Fibroblast of mammary gland (primary cell): ENCODE measurements at regions not wholly inside any gene's neighbourhood (a gene's known extent, or its start where the extent isn't known, plus 50 kb on each side); places are given as distances from the start of the nearest gene placed in this dataset.
"Not testable (repeated sequence)": the region's sequence is repeated elsewhere in the genome, so short reads cannot be mapped to it uniquely, and the experiment has no call there.

Experiments used
- DNase-seq: peaks from one replicate; pipeline ENCODE4 v3.0.0-alpha.2; 2010; ENCODE audit warnings: low read depth
- H3K4me3 ChIP-seq: 2 replicates; pipeline ENCODE4 v1.5.1; 2011; ENCODE audit warnings: low read depth, mild to moderate bottlenecking, low read length, moderate library complexity; ENCODE audit not compliant: control insufficient read depth
- TF ChIP-seq, protein P1 (sequence below): conservative IDR thresholded peaks from 2 replicates; pipeline ENCODE4 v1.5.1; 2011; ENCODE audit warnings: low read depth, low read length, inconsistent platforms; ENCODE audit not compliant: control insufficient read depth, insufficient read depth

DNA sequence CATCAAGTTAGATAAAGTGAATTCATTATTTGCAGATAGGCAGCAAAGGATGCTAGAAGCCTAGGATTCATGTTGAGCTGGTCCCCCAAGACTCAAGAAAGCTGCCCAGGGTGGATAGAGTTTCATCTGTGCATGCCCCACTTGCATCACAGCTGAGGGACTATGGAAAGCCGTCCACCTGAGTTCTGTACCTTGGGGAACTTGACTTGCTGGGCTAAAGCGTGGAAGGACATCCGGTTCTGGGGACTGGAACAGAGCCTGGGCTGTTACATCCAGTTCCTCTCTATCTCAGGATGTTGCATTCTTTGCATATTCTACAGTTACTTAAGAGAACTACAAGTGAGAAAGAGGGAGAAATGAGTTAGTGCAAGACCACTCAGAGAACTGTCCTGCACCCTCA, 458.4 kb downstream of the SHISA9 start:
- DNase-seq = no peak
- H3K4me3 ChIP-seq = no peak overlapping the region
- TF ChIP-seq, protein P1, sequence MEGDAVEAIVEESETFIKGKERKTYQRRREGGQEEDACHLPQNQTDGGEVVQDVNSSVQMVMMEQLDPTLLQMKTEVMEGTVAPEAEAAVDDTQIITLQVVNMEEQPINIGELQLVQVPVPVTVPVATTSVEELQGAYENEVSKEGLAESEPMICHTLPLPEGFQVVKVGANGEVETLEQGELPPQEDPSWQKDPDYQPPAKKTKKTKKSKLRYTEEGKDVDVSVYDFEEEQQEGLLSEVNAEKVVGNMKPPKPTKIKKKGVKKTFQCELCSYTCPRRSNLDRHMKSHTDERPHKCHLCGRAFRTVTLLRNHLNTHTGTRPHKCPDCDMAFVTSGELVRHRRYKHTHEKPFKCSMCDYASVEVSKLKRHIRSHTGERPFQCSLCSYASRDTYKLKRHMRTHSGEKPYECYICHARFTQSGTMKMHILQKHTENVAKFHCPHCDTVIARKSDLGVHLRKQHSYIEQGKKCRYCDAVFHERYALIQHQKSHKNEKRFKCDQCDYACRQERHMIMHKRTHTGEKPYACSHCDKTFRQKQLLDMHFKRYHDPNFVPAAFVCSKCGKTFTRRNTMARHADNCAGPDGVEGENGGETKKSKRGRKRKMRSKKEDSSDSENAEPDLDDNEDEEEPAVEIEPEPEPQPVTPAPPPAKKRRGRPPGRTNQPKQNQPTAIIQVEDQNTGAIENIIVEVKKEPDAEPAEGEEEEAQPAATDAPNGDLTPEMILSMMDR = no peak

DNA sequence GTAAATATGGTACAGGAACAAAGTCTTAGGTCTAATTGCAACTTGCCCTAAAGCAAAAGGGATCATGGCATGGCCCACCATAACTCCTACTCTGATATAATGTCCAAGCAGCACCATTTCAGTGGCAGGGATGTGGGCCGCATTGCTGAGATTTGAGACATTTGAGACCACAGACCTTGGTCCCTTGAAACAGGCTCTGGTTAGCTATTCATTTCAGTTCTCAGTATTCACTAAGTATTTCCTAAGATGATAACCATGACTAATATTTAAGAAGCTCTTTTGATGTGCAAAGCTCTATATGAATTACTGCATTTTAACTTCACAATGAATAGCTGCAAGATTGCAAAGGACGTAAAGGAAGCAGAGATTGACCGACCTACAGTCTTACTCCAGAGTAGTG, 471.0 kb downstream of the SHISA9 start:
- H3K4me3 ChIP-seq = no peak overlapping the region
- DNase-seq = no peak
- TF ChIP-seq, protein P1 = no peak

DNA sequence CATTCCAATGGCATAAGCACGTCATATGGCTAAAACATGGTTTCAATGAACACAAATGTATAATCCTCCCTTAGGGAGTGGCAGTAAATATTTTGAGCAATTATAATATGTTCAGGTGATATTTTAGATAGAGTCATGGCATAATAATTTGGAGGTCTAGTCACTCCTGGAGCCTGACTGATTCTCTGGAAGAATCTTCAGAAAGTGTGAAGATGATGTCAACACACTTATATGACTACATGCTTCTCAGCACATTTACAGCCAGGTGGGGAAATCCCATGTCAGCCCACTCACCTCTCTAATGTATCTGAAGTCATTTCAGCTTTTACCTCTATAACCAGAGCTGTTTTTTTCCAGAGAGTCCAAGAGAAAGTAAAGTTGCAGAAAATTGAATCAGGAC, 474.8 kb downstream of the SHISA9 start:
- DNase-seq = no peak
- TF ChIP-seq, protein P1 = no peak
- no peak overlapping the region for H3K4me3 ChIP-seq

DNA sequence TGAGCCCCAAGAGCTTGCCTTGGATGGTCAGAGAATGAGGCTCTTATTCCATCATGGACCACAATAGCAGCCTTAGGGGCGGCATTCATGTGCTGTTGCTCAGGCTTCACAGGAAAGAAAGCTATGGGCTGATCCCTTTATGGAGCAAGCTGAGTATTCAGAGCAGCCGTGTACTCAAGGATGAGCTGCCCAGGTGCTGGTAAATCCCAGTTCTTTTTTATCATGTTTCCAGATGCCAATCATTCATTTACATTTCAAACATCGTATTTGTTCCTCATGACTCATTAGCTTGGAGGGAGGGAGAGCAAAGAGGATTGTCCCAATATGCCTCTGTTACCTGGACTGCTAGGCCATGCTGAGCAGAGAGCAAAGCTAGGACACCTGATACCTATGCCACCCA, 475.7 kb downstream of the SHISA9 start:
- no peak for DNase-seq
- no peak overlapping the region for H3K4me3 ChIP-seq
- TF ChIP-seq, protein P1 = no peak

DNA sequence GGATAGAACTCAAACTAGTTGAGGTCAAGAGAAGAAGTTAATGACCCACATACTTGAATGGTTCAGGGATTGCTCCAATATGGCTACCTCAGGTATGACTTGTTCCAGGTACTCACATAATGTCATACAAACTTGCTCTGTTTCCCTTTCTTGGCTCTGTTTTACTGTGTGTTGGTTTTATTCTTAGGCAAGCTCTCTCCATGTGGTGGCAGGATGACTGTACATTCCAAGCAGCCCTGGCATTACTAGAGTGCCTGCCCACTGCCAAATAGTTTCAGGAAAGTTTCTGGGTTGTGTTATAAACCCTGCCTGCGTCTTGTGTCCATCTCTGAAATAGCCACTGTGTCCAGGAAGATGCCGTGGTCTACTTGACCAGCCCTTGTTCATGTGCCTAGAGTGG, 476.8 kb downstream of the SHISA9 start:
- no peak for DNase-seq
- TF ChIP-seq, protein P1 = no peak

DNA sequence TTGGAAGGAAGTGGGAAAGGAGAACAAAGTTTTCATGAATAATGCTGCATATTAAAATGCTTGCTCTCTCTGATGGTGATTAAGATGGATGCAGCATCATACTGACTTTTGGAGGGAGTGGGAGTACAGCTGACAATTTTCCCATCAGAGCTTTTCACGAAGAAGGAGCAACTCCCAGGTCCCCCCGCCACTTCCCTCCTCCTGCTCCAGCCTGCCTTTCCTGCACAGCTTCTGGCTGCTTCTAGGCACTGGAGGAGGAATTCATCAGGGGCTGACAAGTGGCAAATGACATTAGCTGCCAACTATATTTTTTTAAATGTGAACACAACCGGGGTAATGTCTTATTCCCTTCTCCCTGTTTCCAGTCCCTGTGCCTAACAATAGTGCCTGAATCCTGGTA, 477.9 kb downstream of the SHISA9 start:
- TF ChIP-seq, protein P1 = no peak
- H3K4me3 ChIP-seq = no peak overlapping the region

More for the DNA sequence above, 476.8 kb downstream of the SHISA9 start:
- no peak overlapping the region for H3K4me3 ChIP-seq

DNA sequence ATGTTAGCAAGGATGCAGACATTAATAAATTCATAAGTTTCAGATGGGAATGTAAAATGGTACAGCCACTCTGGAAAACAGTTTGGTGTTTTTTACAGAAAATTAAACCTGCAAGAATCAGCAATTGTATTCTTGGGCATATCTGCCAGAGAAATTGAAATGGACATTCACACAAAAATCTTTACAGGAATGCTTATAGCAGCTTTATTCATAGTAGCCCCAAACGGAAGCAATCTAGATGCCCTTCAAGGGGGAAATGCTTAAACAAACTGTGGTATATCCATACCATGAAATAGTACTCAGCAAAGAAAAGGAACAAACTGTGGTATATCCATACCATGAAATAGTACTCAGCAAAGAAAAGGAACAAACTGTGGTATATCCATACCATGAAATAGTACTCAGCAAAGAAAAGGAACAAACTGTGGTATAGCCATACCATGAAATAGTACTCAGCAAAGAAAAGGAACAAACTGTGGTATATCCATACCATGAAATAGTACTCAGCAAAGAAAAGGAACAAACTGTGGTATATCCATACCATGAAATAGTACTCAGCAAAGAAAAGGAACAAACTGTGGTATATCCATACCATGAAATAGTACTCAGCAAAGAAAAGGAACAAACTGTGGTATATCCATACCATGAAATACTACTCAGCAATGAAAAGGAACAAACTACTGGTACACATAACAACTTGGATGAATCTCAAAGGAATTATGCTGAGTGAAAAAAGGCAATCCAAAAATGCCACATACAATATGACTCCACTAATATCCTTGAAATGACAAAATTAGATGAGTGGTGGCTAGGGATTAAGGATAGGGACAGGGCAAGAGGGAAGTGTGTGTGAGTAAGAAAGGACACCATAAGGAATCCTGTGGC, 484.0 kb downstream of the SHISA9 start:
- H3K4me3 ChIP-seq = not testable (repeated sequence)

More for the DNA sequence above, 477.9 kb downstream of the SHISA9 start:
- DNase-seq = no peak

More for the DNA sequence above, 484.0 kb downstream of the SHISA9 start:
- DNase-seq = not testable (repeated sequence)
